ENCODE measurements at regions not wholly inside any gene's neighbourhood (a gene's known extent, or its start where the extent isn't known, plus 50 kb on each side); places are given as distances from the start of the nearest gene placed in this dataset.
"Not testable (repeated sequence)": the region's sequence is repeated elsewhere in the genome, so short reads cannot be mapped to it uniquely, and the experiment has no call there.

DNA sequence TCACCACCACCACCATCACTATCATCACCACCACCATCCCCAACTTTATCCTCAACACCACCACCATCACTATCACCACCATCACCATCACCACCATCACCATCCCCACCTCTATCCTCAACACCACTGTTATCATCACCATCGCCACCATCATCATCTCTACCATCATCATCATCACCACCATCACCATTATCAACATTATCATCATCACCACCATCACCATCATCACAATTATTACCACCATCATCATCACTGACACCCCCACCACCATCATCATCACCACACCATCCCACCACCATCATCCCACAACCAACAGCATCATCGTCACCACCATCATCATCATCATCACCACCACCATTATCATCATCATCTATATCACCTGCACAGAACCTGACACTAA, 188.4 kb upstream of the PWP1 start:
- no peak for DNase-seq (ENCODE audit: low read depth)

DNA sequence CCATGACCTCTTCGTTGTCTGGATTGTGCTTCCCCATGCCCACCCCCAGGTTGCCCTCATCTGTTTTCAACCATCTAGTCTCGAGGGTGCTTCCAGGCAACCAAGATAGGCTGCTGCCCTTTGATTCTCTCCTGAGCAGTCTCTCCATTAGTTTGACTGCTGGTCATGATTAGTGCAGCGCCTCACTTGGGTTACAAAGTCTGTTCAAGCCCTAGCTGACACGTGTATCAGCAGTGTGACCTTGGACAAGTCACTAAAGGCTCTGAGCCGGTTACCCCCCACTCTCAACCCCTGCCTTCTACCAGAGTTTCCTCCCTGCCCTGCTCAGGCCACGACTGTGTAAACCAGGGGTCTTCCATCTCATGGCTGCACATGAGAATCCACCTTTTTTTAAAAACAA, 185.3 kb upstream of the PWP1 start:
- DNase-seq (ENCODE audit: low read depth), result no peak

DNA sequence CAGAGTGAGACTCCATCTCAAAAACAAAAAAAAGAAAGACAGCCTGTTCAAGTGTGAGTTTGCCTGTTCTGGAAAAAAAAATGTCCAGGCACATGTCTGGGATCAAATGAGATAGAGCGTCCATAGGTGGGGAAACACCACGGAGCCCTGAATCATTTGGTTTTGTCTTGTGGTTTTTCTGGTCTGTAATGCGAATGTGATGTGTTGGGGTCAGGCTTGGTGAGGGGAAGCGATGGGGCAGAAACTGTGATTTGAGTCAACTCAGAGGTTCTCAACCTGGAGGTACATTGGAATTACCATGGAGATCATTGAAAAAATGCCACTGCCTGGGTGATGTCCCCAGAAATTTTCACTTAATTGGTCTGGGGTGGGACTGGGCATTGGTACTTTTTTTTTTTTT, 183.9 kb upstream of the PWP1 start:
- DNase-seq (ENCODE audit: low read depth), result no peak

DNA sequence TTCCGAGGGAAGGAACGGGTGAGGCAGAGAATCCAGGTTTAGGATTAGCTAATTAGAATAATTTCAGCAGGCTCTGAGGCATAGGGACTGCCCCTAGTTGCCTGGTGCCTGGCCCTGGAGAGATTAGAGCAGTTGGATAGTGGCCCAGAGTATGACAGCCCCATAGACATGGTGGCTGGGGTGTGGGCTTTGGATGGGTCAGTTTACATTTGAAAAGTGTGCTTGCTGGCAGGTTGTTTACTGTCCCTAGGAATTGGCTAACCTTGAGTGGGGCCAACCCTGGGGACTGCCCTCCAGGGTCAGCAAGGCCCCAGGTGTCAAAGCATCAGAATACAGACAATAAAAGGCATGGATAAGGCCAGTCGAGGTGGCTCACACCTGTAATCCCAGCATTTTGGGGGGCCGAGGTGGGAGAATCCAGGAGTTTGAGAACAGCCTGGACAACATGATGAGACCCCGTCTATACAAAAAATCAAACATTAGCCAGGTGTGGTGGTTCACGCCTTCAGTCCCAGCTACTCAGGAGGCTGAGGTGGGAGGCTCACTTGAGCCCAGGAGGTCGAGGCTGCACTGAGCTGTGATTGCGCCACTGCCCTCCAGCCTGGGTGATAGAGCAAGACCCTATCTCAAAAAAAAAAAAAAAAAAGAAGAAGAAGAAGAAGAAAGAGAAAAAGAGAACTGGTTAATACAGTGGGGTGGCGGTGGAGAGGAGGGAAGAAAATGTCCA, 182.3 kb upstream of the PWP1 start:
- no peak for DNase-seq (ENCODE audit: low read depth)

DNA sequence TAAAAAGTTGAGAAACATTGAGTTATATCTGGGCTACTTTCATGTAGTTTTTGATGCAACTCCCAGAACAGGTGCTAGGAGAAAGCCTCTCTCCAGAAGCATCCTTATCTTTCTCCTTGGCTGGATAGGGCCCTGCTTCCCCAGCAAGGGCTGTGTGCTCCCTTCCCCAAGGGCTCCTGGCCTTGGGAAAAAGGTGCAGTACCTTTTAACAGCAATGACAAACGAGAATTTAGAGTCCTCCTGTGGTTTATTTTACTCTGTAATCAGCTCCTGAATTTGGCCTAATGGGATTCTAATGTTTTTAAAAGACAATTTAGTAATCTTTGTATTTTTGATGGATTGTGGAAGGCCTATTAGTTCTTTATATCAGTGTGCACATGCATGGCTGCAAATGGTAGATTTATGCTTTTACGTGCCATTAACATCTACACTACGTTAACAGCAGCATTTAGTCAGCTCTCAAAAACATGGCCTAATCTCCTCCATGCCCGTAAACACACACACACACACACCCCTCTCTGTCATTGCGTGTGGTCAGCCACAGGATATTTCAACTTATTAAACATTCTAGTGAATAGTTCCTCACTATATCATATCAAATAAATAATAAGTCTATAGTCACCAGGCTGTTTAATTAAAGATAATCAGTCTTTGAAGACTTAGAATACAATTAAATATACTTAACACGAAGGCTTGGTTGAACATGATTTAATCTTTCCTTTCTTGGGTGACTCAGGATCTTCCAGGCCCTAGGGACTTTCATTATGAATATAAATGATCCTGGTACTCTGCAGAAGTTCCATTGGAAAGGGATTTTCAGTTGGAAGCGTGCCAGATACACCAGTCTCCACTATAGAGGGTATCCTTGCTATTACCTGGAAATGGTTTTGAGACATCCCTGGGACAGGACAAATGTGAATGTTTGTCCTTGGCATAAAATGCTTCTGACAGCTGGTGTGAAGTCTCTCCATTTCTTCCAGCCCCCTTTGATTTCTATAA, 181.4 kb upstream of the PWP1 start:
- no peak for DNase-seq (ENCODE audit: low read depth)

DNA sequence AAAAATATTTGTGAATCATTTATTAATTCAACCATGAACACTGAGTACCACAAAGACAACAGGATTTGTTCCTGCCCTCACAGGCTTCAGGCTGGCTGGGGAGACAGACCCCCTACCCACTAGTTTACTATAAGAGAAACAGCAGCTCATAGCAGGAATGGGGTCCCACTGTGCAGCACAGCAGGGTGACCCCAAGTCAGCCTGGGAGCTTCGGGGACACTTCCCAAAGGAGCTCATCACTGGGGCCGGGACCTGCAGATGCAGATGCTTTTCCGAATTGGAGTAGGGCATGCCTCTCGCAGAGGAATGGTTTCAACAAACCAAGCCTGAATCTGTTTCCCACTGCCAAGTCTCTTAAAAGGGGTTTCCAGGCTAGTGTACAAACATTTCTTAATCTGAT, 176.2 kb upstream of the PWP1 start:
- DNase-seq (ENCODE audit: low read depth), result no peak

DNA sequence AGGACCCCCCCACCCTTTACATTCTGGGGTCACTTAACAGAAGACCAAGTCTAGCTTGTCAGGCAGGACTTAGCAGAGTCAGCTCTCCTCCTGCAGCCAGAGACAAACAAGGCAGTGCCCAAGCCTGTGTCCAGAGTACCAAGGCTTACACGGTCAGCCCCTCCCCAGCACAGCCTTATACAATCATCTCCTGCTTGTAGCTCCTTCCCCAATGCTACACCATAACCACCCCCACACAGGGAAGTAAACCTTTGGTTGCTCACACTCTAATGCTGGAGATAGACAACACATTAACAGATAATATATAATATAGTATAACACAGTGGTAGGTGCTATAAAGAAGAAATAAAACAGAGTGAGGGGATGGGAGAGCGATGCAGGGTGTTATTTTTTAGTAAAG, 175.4 kb upstream of the PWP1 start:
- DNase-seq (ENCODE audit: low read depth), result no peak

DNA sequence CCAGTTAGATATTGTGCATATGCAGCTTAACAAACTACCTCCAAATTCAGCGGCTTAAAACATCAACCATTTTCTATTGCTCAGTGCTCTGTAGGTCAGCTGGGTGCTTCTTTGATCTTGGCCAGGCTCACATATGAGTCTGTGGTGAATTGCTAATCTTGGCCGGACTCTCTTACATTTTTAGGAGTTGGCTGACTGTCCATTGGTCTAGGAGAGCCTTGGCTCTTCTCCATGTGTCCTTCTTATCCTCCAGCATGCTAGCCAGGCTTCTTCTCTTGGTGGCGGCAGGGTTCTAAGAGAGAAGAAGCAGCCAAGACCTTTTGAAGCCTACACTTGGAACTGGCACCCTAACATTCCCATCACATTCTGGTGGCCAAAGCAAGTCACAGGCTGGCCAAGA, 174.3 kb upstream of the PWP1 start:
- DNase-seq (ENCODE audit: low read depth), result no peak

DNA sequence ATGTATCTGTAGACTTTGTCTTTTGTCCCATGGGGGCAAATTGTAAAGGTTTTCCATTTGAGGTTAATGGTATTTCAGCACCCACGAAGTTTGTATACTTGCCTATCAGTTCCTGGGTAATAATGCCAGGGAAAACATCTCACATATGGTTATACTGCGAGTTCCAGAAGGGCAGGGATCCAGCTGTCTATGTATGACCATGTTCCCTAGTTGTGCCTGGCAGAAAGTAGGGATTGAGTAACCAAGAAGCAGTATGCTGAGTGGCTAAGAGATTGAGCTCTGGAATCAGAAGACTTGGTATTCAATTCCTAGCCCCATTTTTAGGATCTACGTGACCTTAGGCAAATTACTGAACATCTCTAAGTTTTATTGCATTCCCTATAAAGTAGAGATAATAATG, 173.2 kb upstream of the PWP1 start:
- no peak for DNase-seq (ENCODE audit: low read depth)

DNA sequence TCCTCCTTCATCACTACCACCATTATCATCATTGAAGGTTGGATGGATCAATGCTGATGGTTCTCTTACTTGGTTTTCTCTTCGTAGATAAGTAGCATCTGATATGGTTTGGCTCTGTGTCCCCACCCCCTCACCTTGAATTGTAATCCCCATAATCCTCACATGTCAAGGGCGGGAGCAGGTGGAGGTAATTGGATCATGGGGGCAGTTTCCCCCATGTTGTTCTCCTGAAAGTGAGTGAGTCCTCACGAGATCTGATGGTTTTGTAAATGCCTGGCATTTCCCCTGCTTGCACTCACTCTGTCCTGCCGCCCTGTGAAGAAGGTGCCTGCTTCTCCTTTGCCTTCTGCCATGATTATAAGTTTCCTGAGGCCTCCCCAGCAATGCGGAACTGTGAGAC, 172.4 kb upstream of the PWP1 start:
- DNase-seq (ENCODE audit: low read depth), result no peak

DNA sequence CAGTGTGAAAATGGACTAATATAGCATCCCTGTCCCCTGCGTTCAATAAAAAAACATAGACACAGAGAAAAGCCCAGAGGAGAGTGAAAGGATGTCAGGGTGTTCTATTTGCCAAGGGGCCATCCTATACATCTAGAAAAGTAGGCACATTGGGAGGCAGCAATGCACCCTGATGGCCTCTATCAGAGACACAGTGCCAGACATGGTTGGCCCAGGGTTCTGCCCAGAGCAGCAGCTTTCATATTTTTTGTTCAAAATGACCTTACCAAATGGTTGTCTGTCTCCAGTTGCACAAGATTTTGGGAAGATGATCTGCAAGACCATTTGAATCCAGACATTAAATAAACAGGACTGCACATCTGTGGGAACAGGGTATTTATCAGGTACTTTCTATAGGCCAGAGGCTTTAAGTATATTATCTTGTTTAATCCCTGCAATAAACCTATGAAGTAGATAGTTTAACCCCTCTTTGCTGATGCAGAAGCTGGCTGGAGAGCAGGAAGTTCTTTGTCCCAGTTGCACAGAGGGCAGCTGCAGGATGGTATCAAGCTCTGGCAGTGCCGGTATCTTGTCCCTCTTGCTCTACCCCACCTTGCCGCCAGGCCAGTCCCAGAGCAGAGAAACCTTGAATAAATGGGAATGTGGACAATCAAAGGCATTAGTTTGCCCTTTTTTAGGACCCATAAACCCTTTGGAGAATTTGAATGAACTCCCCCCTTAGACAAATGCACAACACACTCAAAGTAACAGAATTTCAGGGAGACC, 171.8 kb upstream of the PWP1 start:
- no peak for DNase-seq (ENCODE audit: low read depth)

DNA sequence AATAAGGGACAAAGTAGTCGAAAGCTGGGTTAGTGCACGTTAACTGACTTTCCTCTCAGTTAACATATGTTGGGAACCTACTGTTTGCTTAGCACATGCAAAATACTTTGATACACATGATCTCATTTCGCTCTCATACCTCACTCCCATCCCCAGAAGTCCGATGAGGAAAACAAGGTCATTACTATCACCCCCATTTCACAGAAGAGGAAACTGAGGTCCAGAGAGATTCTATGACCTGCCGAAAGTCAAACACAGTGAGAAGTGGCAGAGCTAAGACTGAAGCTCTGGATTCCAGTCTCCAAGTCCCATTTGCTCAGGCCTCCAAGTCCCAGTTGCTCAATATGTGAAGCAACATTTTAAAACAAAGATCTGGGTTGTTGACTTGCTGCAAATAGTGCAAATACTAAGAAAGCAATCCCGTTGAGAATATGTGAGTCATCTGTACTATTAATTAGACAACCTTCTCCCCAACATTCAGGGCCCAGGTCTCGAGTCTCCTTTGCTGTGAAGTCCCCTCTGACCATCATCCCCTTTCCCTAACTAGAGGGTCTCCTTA, 170.6 kb upstream of the PWP1 start:
- DNase-seq (ENCODE audit: low read depth), result no peak

DNA sequence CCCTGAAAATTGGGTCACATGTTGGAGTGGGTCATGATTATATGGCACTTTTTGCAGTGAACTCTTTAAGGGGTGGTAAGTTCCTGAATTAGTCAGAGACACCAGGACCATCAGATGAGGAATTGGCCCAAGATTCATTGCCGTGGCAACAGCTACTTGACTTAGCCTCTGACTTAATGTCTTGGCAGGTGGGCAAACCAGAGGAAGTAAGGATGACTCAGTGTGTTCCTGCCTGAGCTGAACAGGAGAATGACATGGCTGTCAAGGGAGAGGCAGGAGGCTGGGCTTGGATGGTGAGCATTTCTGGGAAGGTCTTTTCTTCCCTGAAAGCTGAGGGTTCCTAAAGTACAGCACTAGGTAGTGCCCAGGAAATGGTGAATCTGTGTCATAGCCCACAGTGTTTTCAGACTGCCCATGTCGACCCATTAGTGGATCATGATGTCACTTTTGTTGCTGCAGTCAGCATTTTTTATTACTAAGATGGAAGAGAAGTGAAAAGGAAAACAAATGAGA, 170.1 kb upstream of the PWP1 start:
- no peak for DNase-seq (ENCODE audit: low read depth)

DNA sequence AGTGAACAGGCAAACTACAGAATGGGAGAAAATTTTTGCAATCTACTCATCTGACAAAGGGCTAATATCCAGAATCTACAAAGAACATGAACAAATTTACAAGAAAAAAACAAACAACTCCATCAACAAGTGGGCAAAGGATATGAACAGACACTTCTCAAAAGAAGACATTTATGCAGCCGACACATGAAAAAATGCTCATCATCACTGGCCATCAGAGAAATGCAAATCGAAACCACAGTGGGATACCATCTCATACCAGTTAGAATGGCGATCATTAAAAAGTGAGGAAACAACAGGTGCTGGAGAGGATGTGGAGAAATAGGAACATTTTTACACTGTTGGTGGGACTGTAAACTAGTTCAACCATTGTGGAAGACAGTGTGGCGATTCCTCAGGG, 167.8 kb upstream of the PWP1 start:
- not testable (repeated sequence) for DNase-seq (ENCODE audit: low read depth)

DNA sequence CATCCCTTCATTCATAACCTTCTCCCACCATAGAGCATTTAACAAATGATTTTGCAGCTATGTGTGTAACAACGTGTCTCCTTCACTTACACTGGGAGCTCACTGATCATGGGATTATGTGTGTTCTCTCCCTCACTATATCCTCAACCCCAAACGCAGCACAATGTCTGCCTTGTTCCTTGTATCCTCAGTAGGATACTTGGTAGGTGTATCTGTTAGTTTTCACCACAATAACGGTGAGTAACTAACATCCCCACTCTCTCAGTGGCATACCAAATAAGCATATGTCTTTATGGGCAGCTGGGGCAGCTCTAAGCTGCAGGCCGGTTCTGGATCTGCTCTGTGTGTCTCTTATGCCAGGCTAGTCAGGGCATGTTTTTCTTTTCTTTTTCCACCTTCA, 166.7 kb upstream of the PWP1 start:
- no peak for DNase-seq (ENCODE audit: low read depth)

DNA sequence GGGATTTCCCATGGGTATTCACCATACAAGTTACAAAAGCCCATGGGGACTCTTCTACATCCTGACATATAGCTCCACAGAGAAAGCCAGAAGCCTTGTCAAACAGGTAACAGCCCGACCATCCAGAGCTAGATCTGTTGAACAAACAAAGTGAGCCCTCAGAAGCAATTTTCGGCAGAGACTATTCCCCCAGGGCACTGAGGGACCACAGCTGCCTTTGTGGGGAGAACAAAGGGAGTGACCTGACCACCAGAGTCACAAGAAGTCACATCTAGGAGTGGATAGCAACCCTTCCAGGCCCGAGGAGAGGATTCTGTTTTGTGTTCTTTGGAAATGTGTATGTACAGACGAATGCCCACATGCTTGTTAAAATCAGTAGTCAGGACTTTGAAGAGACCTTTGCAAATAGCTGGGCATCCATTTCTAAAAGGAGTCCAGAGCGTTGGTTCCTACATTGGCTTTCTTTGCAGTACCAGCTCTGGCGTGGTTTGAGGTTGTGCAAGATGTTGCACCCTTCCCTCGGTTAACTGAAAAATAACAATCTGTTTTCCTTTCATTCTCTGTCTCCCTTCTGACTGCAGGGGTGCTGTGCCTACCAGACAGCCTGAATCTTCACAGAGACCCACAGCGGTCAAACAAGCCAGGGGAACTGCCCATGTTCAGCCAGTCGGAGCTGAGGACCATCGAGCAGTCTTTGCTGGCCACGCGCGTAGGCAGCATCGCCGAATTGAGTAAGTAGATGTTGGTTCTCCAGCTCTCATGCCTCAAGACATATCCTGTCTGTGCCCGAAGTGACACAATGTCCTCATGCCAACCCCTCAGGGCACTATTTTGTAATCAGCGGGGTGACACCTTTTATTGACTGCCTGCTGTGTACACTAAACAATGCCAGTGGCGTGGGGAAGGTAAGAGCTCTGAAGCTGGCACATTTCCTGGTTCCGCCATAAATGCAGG, 165.4 kb upstream of the PWP1 start:
- DNase-seq (ENCODE audit: low read depth), result no peak

DNA sequence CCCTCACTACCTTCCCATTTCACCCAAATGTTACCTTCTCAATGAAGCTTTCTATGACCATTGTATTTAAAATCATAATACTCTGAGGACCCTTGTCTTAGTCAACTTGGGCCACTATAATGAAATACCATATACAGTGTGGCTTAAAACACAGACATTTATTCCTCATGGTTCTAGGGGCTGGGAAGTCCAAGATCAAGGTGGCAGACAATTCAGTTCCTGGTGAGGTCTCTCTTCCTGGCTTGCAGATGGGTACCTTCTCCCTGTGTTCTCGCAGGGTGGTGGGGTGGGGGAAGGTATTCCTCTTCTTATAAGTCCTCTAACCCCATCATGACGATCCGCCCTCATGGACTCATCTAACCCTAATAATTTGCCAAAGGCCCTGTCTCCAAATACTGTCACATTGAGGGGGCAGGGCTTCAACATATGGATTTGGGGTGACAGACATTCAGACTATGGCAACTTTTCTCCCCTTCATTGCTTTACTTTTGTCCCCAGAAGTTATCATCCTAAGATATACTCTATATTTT, 163.7 kb upstream of the PWP1 start:
- no peak for DNase-seq (ENCODE audit: low read depth)

DNA sequence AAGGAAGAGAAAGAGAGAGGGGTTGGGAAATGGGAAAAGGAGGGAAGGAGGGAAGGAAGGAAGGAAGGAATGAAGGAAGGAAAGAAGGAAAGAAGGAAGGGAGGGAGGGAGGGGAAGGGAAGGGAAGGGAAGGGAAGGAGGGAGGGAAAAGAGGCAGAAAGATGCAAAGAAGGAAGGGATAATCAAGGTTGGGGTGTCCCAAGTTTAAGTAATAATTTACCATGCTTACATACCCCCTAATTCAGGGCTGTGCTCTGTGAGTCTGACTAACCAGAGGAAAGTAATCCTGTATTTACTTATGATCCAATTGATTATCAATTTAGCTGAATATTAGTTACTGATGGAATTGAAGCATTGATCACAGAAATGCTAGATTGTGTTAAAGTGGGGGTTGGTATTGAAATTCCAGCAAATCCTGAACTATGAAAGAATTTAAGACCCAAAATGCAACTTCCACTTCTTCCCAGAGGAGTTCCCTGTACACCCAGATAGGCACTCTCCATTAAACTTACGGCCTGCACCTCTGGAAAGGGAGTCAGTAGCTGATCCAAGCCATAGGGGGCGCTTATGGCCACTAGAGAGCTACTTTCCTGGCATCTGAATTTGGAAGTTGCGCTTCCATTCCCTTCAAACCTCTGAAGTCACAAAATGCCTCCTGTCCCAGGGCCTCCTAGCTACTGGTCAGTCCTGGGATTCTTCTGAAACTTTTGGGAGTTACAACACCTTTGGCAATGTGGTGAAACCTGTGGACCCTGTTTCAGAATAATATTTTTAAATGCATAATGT, 162.7 kb upstream of the PWP1 start:
- DNase-seq (ENCODE audit: low read depth), result no peak

DNA sequence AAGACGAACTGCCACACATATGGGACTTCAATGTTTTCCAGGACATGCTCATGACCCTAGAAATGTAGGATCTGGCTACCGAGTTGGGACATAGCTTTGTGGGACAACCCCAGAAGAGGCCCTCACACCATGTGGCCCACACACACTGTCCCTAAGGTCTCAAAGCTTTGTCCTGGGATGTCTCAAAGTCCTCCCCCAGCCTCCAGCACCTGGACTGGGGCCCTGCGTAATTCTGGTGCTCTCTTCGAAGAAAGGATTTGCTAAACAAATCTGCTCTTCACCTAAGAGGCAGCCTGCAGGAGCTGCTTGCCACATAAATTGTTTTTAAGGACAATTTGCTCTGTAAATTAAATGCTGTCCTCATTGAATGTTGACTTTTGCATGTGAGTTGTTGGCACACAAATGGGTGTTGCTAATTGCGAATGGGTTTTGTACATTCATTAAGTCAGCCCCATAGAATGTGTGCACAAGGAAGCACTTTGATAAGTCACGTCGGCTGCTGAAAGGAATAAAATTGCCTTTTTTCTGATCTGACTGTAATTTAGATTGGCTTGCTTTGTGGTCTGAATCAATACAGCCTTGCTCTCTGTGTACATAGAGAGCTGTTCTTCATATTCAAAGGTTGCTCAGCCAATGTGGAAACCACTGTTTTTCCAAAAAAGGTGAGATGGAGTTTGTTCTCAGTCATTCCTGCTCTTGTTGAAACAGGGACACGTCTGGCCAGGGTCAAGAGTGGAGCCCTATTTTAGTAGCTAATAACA, 161.6 kb upstream of the PWP1 start:
- no peak for DNase-seq (ENCODE audit: low read depth)
